GM20000 (cell line): ENCODE measurements at regions not wholly inside any gene's neighbourhood (a gene's known extent, or its start where the extent isn't known, plus 50 kb on each side); places are given as distances from the start of the nearest gene placed in this dataset.

Experiments used
- DNase-seq: peaks from one replicate; pipeline ENCODE4 v3.0.0; 2012; ENCODE audit warnings: low spot score
- TF ChIP-seq, protein P1 (sequence below): IDR thresholded peaks from 2 replicates; pipeline ENCODE4 v1.5.1; 2012; ENCODE audit warnings: mild to moderate bottlenecking, control low read depth; ENCODE audit errors: extremely low read depth, missing control alignments

DNA sequence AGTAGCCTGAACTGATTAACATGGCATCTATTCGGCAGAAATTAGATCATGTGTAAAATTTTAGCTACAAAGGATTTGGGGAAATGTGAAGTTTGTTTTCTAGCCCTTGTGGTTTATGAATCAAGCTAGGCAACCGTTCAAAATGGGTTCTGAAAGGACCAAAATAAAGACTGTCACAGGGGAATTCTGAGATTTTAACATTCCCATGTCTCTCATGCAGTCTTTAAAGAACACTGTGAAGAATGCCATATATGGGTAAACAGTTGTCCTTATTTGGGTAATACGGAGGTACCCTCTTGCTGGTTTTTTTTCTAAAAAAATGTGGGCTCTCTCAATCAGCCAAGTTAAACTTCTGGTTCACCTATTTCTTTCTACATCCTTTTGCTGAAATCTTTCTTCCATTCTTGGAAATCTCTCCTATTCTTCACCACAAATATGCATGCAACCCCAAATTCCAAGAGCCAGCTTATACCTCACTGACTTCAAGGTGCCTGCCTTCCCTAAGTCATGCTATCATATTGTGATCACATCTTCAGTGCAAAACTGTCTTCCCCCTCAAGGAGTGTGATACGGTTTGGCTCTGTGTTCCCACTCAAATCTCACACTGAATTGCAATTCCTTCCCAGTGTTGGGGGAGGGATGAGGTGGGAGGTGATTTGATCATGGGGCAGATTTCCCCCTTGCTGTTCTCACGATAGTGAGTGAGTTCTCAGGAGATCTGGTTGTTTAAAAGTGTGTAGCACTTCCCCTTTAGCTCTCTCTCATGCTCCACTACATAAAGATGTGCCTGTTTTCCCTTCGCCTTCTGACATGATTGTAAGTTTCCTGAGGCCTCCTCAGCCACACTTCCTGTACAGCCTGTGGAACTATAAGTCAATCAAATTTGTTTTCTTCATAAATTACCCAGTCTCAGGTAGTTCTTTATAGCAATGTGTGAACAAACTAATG, 308.7 kb downstream of the TTLL7 start:
- DNase-seq = no peak
- TF ChIP-seq, protein P1, sequence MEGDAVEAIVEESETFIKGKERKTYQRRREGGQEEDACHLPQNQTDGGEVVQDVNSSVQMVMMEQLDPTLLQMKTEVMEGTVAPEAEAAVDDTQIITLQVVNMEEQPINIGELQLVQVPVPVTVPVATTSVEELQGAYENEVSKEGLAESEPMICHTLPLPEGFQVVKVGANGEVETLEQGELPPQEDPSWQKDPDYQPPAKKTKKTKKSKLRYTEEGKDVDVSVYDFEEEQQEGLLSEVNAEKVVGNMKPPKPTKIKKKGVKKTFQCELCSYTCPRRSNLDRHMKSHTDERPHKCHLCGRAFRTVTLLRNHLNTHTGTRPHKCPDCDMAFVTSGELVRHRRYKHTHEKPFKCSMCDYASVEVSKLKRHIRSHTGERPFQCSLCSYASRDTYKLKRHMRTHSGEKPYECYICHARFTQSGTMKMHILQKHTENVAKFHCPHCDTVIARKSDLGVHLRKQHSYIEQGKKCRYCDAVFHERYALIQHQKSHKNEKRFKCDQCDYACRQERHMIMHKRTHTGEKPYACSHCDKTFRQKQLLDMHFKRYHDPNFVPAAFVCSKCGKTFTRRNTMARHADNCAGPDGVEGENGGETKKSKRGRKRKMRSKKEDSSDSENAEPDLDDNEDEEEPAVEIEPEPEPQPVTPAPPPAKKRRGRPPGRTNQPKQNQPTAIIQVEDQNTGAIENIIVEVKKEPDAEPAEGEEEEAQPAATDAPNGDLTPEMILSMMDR = no peak

DNA sequence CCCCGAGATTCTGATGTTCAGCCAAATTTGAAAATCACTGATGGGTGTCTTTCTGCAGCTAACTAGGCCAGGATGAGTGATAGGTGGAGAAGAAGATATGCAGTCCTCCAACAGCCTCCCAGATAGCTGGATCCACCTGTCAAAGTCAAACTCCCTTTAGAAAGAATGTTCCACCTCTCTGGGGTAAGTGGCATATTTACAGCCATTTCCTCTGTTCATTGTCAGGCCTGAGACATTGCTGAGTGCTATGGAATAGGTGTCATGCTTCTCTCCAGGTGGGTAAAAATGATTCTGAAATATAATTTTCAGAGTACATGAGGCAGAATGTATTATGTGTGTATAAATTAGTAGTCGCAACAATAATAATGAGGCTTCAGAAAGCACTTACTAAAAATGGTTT, 316.8 kb downstream of the TTLL7 start:
- TF ChIP-seq, protein P1 = no peak
- DNase-seq = no peak

DNA sequence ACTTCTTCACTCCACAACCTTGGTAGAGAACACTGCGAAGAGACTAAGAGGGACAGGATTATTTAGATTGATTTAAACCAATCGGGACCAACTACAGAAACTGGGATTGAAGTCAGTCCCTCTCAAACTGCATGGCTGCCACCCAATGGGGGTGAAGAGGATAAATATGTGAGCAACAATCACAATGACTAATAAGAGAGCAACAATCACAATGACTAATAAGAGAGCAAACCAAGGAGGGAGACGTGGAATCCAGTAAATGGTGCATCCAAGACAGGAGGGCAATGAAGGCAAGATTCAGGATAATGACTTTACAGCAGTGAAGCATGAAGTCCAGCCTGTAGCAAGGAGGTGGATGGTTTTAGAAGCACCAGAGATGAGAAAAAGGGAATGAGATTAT, 322.8 kb downstream of the TTLL7 start:
- no peak for DNase-seq
- TF ChIP-seq, protein P1 = no peak

DNA sequence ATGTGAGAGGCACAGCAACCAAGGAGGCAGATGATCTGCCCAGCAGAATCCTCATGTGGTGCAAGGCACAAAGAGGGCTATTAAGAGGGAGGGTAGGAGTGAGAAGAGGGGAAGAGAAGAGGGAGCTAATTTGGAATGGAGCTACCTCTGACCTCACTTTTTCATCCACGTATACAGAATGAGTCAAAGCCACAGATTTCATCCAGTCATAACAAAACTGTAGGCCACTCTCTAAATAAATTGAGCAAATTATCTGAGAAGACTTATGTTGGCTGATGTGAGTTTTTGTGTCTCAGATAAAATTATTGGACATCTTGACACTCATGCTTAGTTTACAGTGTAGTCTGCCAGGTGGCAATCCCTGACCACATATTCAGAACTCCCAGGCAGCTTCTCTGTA, 325.6 kb downstream of the TTLL7 start:
- DNase-seq = peak; percentile 20
- TF ChIP-seq, protein P1 = no peak

DNA sequence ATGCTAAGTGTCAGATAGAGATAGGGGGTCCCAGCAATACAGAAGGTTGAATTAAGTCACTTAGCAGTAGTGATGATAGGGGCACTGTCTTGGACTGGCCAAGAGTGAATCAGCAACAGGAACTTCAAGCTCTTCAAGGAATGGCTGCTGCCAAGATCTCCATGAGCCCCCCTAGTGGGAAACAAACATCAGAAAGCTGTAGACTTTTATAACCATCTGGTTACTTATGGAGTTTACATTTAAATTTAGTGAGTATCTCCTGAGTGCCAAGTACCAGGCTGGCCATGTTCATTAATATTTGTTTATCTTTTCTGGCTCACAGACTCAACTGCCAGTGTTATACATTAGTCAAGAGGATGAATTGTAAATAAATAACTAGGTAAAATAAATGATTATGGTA, 327.3 kb downstream of the TTLL7 start:
- TF ChIP-seq, protein P1 = no peak

DNA sequence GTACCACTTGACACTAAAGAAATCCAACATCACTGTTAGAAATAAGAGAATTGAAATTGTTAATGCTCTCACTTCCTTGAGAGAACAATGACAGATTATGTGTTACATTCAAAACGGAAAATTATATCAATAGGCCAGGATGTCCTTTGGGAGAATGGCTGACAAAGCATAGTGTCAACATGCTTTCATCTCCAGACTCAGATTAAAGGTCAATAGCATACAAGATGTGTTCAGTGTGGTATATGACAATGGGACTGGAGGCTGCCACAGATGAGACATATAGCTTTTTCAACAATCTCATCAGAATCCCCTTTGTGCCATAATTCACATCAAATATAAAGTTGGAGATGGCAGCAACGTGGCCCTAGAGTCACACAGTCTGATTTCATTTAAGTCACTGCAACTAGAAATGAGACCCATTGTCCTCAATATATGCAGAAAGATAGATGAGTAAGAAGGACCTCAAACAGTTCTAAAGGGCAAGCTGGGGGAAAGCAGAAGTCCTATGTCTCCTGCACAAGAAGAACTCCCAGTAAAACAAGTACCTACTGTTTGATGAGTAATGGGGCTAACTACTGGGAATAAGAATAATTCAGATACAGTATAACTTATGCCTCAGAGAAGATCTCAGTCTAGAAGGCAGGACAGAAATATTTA, 327.9 kb downstream of the TTLL7 start:
- DNase-seq = no peak
- TF ChIP-seq, protein P1 = no peak

More for the DNA sequence above, 327.3 kb downstream of the TTLL7 start:
- DNase-seq = no peak

DNA sequence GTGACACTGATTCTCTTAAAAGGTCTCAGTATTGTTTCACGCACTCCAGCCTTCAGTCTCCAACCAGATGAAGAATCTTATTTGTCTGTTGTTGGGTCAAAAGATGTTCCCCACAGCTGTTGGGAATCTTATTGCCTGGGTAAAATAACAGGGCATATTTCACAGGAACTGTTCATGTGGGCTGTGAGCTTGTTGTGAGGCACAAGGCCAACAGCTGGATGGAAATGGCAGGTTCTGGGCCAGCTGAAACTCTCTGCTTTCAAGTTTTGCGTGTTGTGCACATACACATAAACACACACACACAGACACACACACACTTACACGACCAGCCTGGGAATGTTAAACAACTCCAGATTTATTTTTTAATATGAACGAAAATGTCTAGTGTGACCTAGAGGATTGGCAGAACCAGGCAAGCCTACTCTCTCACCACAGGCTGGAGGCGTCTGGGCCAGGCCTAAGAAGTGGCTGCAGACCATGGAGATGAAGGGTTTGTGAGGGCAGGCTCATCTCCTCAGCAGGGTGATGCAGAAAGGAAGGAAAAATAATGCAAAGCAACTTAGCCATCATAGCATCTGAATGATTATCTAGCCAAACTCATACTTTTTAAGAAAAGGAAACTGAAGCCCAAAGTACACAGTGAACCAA, 357.0 kb downstream of the TTLL7 start:
- TF ChIP-seq, protein P1 = no peak
- DNase-seq = no peak
